HG03571 (cell line): ENCODE measurements at regions not wholly inside any gene's neighbourhood (a gene's known extent, or its start where the extent isn't known, plus 50 kb on each side); places are given as distances from the start of the nearest gene placed in this dataset.

Experiments
- ATAC-seq: cut with Tn5 transposase; IDR thresholded peaks from one replicate; pipeline ENCODE4 v1.9.1; 2021; ENCODE audit not compliant: unreplicated experiment

- no peak for ATAC-seq
Observed at GRCh38 chr3:124591699-124592098, 138.6 kb upstream of the UMPS start.

- ATAC-seq, result no peak
Observed at GRCh38 chr3:124592658-124593441, 137.4 kb upstream of the UMPS start.

GRCh38 chr3:124593442-124593829 is 136.8 kb upstream of the UMPS start:
- ATAC-seq, result no peak

GRCh38 chr3:124594581-124594980 is 135.7 kb upstream of the UMPS start:
- ATAC-seq, result no peak

- no peak for ATAC-seq
Observed at GRCh38 chr3:124597273-124597672, 133.0 kb upstream of the UMPS start.

- no peak for ATAC-seq
Observed at GRCh38 chr3:124597979-124598378, 132.3 kb upstream of the UMPS start.

- ATAC-seq, result no peak
Observed at GRCh38 chr3:124599147-124599765, 131.0 kb upstream of the UMPS start.

- no peak for ATAC-seq
Observed at GRCh38 chr3:124599779-124600693, 130.2 kb upstream of the UMPS start.

GRCh38 chr3:124600765-124601164 is 129.5 kb upstream of the UMPS start:
- no peak for ATAC-seq

GRCh38 chr3:124601190-124601589 is 129.1 kb upstream of the UMPS start:
- ATAC-seq, result no peak

GRCh38 chr3:124602980-124603627 is 127.1 kb upstream of the UMPS start:
- ATAC-seq, result no peak

- ATAC-seq, result no peak
Observed at GRCh38 chr3:124605781-124606579, 124.3 kb upstream of the UMPS start.

- ATAC-seq, result no peak
Observed at GRCh38 chr3:124607163-124607562, 123.1 kb upstream of the UMPS start.

- no peak for ATAC-seq
Observed at GRCh38 chr3:124609402-124609801, 120.8 kb upstream of the UMPS start.

- no peak for ATAC-seq
Observed at GRCh38 chr3:124610130-124610529, 120.1 kb upstream of the UMPS start.

GRCh38 chr3:124611520-124611919 is 118.7 kb upstream of the UMPS start:
- no peak for ATAC-seq

- ATAC-seq, result no peak
Observed at GRCh38 chr3:124615896-124616543, 114.2 kb upstream of the UMPS start.

- no peak for ATAC-seq
Observed at GRCh38 chr3:124617177-124617576, 113.1 kb upstream of the UMPS start.

- ATAC-seq, result no peak
Observed at GRCh38 chr3:124619887-124620599, 110.2 kb upstream of the UMPS start.
